ENCODE measurements at regions not wholly inside any gene's neighbourhood (a gene's known extent, or its start where the extent isn't known, plus 50 kb on each side); places are given as distances from the start of the nearest gene placed in this dataset.

GRCh38 chr5:4250254-4250653 is 654.6 kb downstream of the IRX1 start:
- Histone ChIP-seq H3K27me3 (replicated peaks in 1 of 4; ENCODE audit: control extremely low read depth in 1 of 4, control insufficient read depth in 3 of 4, insufficient read depth in 4 of 4, low read length in 3 of 4) (no peaks in the 10 kb centered on the region), H3K4me1 (ENCODE audit: control insufficient read depth in 2 of 2, insufficient read depth in 2 of 2, low read length in 2 of 2) (no peaks in the 10 kb centered on the region), H3K36me3 (replicated peaks in 1 of 2; ENCODE audit: control extremely low read depth in 1 of 2, control insufficient read depth in 1 of 2, extremely low read depth in 1 of 2, insufficient read depth in 2 of 2, low read length in 1 of 2) (no peaks in the 10 kb centered on the region), H3K79me2 (ENCODE audit: control insufficient read depth, insufficient read depth, low read length) (no peaks in the 10 kb centered on the region), H3K4me3 (ENCODE audit: control extremely low read depth in 1 of 5, extremely low read depth in 1 of 5, insufficient read depth in 1 of 5, low read depth in 2 of 5, low read length in 4 of 5) (no peak overlapping the region), H2AFZ (ENCODE audit: insufficient read depth, low read depth, low read length, poor library complexity, severe bottlenecking) (no peak overlapping the region), H3K27ac (ENCODE audit: low read length in 2 of 2) (no peak overlapping the region), H3K9ac (ENCODE audit: low read length) (no peak overlapping the region), H3K4me2 (replicated peaks; ENCODE audit: low read depth, low read length, poor library complexity, severe bottlenecking) (no peak overlapping the region), H4K20me1 (ENCODE audit: control insufficient read depth, insufficient read depth, low read length, poor library complexity, severe bottlenecking) (no peaks in the 10 kb centered on the region), H3K9me3 (ENCODE audit: control extremely low read depth in 1 of 3, control insufficient read depth in 2 of 3, insufficient read depth in 1 of 3, low read length in 2 of 3) (peaks cover 0 to 13% (median 0%) of the 10 kb centered on the region in 3 donors)
- H3K27ac Mint-ChIP-seq, result no peak overlapping the region
- no peaks in the 10 kb centered on the region for H3K4me1 Mint-ChIP-seq
- intact Hi-C loops (cut with micrococcal nuclease), result no loop called here
- WGBS (ENCODE audit: insufficient coverage), result 80% methylated on average over 1 of the region's 4 CpGs
- no peak overlapping the region for H3K4me3 Mint-ChIP-seq
- POLR2A ChIA-PET, result no interaction called here
- CTCF ChIA-PET, result no interaction called here
- DNase-seq (no peak), ATAC-seq (ENCODE audit: low read depth) (no peak)
- no peaks in the 10 kb centered on the region for H3K27me3 Mint-ChIP-seq
- peaks cover 4% of the 10 kb centered on the region for H3K9me3 Mint-ChIP-seq (ENCODE audit: insufficient read depth)
- TF ChIP-seq CTCF (IDR thresholded peaks at IDR 0.05), result no peak
- no peak for TF ChIP-seq EZH2 (IDR thresholded peaks at IDR 0.05; ENCODE audit: borderline replicate concordance, insufficient read depth, low read depth, low read length, poor library complexity, severe bottlenecking)

- no peak overlapping the region for H3K9ac ChIP-seq (ENCODE audit: low read length)
- H3K79me2 ChIP-seq (ENCODE audit: control insufficient read depth, insufficient read depth, low read length), result no peaks in the 10 kb centered on the region
- peaks cover 0 to 15% (median 0%) of the 10 kb centered on the region in 3 donors for H3K9me3 ChIP-seq (ENCODE audit: control extremely low read depth in 1 of 3, control insufficient read depth in 2 of 3, insufficient read depth in 1 of 3, low read length in 2 of 3)
- Mint-ChIP-seq H3K9me3 (ENCODE audit: insufficient read depth) (peaks cover 4% of the 10 kb centered on the region), H3K27me3 (no peaks in the 10 kb centered on the region), H3K4me3 (no peak overlapping the region), H3K4me1 (no peaks in the 10 kb centered on the region), H3K27ac (no peak overlapping the region)
- WGBS (ENCODE audit: insufficient coverage), result 98% methylated on average over 4 of the region's 4 CpGs
- H3K4me3 ChIP-seq (ENCODE audit: control extremely low read depth in 1 of 5, extremely low read depth in 1 of 5, insufficient read depth in 1 of 5, low read depth in 2 of 5, low read length in 4 of 5), result no peak overlapping the region
- ChIA-PET CTCF (no interaction called here), POLR2A (no interaction called here)
- no peaks in the 10 kb centered on the region for H3K27me3 ChIP-seq (replicated peaks in 1 of 4; ENCODE audit: control extremely low read depth in 1 of 4, control insufficient read depth in 3 of 4, insufficient read depth in 4 of 4, low read length in 3 of 4)
- H3K4me1 ChIP-seq (ENCODE audit: control insufficient read depth in 2 of 2, insufficient read depth in 2 of 2, low read length in 2 of 2), result no peaks in the 10 kb centered on the region
- no peaks in the 10 kb centered on the region for H4K20me1 ChIP-seq (ENCODE audit: control insufficient read depth, insufficient read depth, low read length, poor library complexity, severe bottlenecking)
- intact Hi-C loops (cut with micrococcal nuclease), result no loop called here
- DNase-seq, result no peak
- no peak overlapping the region for H2AFZ ChIP-seq (ENCODE audit: insufficient read depth, low read depth, low read length, poor library complexity, severe bottlenecking)
- no peak overlapping the region for H3K4me2 ChIP-seq (replicated peaks; ENCODE audit: low read depth, low read length, poor library complexity, severe bottlenecking)
- no peak overlapping the region for H3K27ac ChIP-seq (ENCODE audit: low read length in 2 of 2)
- no peak for TF ChIP-seq CTCF (IDR thresholded peaks at IDR 0.05)
- no peak for ATAC-seq (ENCODE audit: low read depth)
- no peaks in the 10 kb centered on the region for H3K36me3 ChIP-seq (replicated peaks in 1 of 2; ENCODE audit: control extremely low read depth in 1 of 2, control insufficient read depth in 1 of 2, extremely low read depth in 1 of 2, insufficient read depth in 2 of 2, low read length in 1 of 2)
Observed at GRCh38 chr5:4252385-4252784, 656.8 kb downstream of the IRX1 start.
